ENCODE measurements at regions not wholly inside any gene's neighbourhood (a gene's known extent, or its start where the extent isn't known, plus 50 kb on each side); places are given as distances from the start of the nearest gene placed in this dataset.

- WGBS, 2 donors: 86 to 87% methylated on average over 2 of the region's 2 CpGs
- DNase-seq (ENCODE audit: low spot score in 2 of 2): no peak
- TF ChIP-seq, protein P1, sequence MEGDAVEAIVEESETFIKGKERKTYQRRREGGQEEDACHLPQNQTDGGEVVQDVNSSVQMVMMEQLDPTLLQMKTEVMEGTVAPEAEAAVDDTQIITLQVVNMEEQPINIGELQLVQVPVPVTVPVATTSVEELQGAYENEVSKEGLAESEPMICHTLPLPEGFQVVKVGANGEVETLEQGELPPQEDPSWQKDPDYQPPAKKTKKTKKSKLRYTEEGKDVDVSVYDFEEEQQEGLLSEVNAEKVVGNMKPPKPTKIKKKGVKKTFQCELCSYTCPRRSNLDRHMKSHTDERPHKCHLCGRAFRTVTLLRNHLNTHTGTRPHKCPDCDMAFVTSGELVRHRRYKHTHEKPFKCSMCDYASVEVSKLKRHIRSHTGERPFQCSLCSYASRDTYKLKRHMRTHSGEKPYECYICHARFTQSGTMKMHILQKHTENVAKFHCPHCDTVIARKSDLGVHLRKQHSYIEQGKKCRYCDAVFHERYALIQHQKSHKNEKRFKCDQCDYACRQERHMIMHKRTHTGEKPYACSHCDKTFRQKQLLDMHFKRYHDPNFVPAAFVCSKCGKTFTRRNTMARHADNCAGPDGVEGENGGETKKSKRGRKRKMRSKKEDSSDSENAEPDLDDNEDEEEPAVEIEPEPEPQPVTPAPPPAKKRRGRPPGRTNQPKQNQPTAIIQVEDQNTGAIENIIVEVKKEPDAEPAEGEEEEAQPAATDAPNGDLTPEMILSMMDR (IDR thresholded peaks at IDR 0.05): no peak
- no peak for TF ChIP-seq POLR2A (IDR thresholded peaks at IDR 0.05)
- intact Hi-C loops (cut with DNase I; ENCODE audit: low total_unique reads): no loop called here
- H3K4me3 ChIP-seq (ENCODE audit: low read depth, poor library complexity, severe bottlenecking): no peak overlapping the region
These were observed 823.6 kb downstream of the GALC start for GRCh38 chr14:87169362-87169761.

DNA sequence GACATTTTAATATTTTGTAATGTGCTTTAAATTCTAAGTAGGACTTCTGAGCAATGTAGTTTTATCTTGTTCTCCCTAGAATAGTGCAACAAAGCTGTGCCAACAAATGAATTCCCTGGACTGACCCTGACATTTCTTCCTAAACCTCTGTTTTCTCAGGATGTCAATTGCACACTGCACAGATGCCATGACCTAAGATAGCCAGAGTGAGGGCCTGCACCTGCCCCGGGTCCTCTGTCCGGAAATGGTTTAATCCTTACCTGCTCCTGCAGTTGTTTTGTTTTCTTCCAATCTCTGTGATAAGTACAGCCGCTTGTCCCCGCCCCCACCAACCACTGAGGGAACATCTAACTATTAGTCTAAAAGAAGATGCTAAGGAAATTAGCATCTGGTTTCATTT is 831.5 kb downstream of the GALC start:
- DNase-seq (ENCODE audit: low spot score in 2 of 2): no peak
- intact Hi-C loops (cut with DNase I; ENCODE audit: low total_unique reads): no loop called here
- 46% methylated on average over 4 of the region's 4 CpGs for WGBS, 2 donors
- no peak overlapping the region for H3K4me3 ChIP-seq (ENCODE audit: low read depth, poor library complexity, severe bottlenecking)
- TF ChIP-seq POLR2A (IDR thresholded peaks at IDR 0.05): no peak
- TF ChIP-seq, protein P1 (IDR thresholded peaks at IDR 0.05): no peak

- WGBS, 2 donors: 26 to 32% methylated on average over 2 of the region's 2 CpGs
These were observed 832.0 kb downstream of the GALC start for GRCh38 chr14:87160989-87161388.

DNA sequence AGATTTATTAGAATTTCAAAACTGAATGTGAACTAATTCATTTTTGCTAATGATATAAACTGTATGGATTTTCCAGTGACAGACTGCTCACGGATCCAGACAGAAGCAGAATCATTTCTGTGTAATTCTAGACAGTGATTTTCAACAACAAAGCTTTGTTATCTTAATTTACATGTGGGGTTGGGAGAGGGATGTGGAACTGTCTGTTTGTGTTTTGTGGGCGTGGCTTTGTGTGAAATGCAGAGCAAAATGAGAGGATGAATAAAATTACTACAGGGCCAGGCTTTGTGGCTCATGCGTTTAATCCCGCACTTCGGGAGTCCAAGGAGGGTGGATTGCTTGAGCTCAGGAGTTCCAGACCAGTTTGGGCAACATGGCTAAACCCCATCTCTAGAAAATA is 834.7 kb downstream of the GALC start:
- no peak for DNase-seq (ENCODE audit: low spot score in 2 of 2)
- TF ChIP-seq, protein P1 (IDR thresholded peaks at IDR 0.05): no peak
- TF ChIP-seq POLR2A (IDR thresholded peaks at IDR 0.05): no peak
- no peak overlapping the region for H3K4me3 ChIP-seq (ENCODE audit: low read depth, poor library complexity, severe bottlenecking)
- intact Hi-C loops (cut with DNase I; ENCODE audit: low total_unique reads): no loop called here
- WGBS, 2 donors: 67 to 70% methylated on average over 5 of the region's 5 CpGs

More at GRCh38 chr14:87160989-87161388, 832.0 kb downstream of the GALC start:
- no peak overlapping the region for H3K4me3 ChIP-seq (ENCODE audit: low read depth, poor library complexity, severe bottlenecking)
- intact Hi-C loops (cut with DNase I; ENCODE audit: low total_unique reads): no loop called here
- no peak for TF ChIP-seq POLR2A (IDR thresholded peaks at IDR 0.05)
- TF ChIP-seq, protein P1 (IDR thresholded peaks at IDR 0.05): no peak
- no peak for DNase-seq (ENCODE audit: low spot score in 2 of 2)

DNA sequence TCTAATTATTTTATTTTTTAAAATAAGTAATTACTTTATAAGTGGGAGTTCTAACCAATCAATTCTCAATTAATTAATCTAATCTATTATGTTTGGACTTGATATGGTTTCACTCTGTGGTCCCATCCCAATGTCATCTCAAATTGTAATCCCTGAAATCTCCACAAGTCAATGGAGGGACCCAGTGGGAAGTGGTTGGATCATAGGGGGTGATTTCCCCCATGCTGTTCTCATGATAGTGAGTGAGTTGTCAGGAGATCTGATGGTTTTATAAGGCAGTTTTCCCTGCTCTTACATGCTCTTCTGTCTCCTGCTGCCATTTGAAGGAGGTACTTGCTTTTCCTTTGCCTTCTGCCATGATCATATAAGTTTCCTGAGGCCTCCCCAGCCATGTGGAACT is 836.1 kb downstream of the GALC start:
- no peak overlapping the region for H3K4me3 ChIP-seq (ENCODE audit: low read depth, poor library complexity, severe bottlenecking)
- DNase-seq (ENCODE audit: low spot score in 2 of 2): no peak
- TF ChIP-seq POLR2A (IDR thresholded peaks at IDR 0.05): no peak
- TF ChIP-seq, protein P1 (IDR thresholded peaks at IDR 0.05): no peak
- intact Hi-C loops (cut with DNase I; ENCODE audit: low total_unique reads): no loop called here

- intact Hi-C loops (cut with DNase I; ENCODE audit: low total_unique reads): no loop called here
- 55 to 70% methylated on average over 1 of the region's 1 CpG for WGBS, 2 donors
- no peak for DNase-seq (ENCODE audit: low spot score in 2 of 2)
- no peak overlapping the region for H3K4me3 ChIP-seq (ENCODE audit: low read depth, poor library complexity, severe bottlenecking)
- TF ChIP-seq, protein P1 (IDR thresholded peaks at IDR 0.05): no peak
- no peak for TF ChIP-seq POLR2A (IDR thresholded peaks at IDR 0.05)
These were observed 837.0 kb downstream of the GALC start for GRCh38 chr14:87155856-87156488.
